Testis (tissue), 2 donors: ENCODE measurements at regions not wholly inside any gene's neighbourhood (a gene's known extent, or its start where the extent isn't known, plus 50 kb on each side); places are given as distances from the start of the nearest gene placed in this dataset.

Experiments
- DNase-seq: peaks from one replicate; pipeline ENCODE4 v3.0.0-alpha.2; 2019
- H3K27ac ChIP-seq, 2 donors: fragments of 200-600 bp; sonication (generic); one replicate each; pipeline ENCODE4 v1.5.1; 2019
- H3K27me3 ChIP-seq: fragments of 200-600 bp; sonication (generic); one replicate; pipeline ENCODE4 v1.5.1; 2019
- H3K36me3 ChIP-seq: fragments of 200-600 bp; sonication (generic); one replicate; pipeline ENCODE4 v1.5.1; 2017; ENCODE audit warnings: low read depth; ENCODE audit errors: missing control alignments
- H3K4me1 ChIP-seq: fragments of 200-600 bp; sonication (generic); one replicate; pipeline ENCODE4 v1.5.1; 2019
- H3K4me3 ChIP-seq, 2 donors: fragments of 200-600 bp; sonication (generic); one replicate each; pipeline ENCODE4 v1.5.1; 2017 to 2019
- H3K9me3 ChIP-seq: fragments of 200-600 bp; sonication (generic); one replicate; pipeline ENCODE4 v1.5.1; 2017
- CTCF ChIP-seq, 3 experiments: fragments of 450-650 bp in 2 of 3; fragments of 200-600 bp in 1 of 3; sonication (generic) in 1 of 3; IDR thresholded peaks; one replicate each; pipeline ENCODE4 v1.5.1; 2016 to 2019; ENCODE audit warnings: antibody characterized with exemption in 3 of 3, mild to moderate bottlenecking in 2 of 3, moderate library complexity in 1 of 3
- POLR2A ChIP-seq: fragments of 450-650 bp; IDR thresholded peaks from one replicate; pipeline ENCODE4 v1.6.1; 2017; ENCODE audit warnings: antibody characterized with exemption, mild to moderate bottlenecking, moderate library complexity
- WGBS, 2 donors: methylation state at CpG; one replicate each; pipeline ENCODE4 v1.1.5; 2018; 5-methylcytosine and 5-hydroxymethylcytosine counted together
- intact Hi-C: fragments of 100-400 bp; cut with DNase I; formaldehyde crosslinking; loops from one replicate; pipeline ENCODE4 v1.15.1; 2023; ENCODE audit warnings: low total_unique reads

DNA sequence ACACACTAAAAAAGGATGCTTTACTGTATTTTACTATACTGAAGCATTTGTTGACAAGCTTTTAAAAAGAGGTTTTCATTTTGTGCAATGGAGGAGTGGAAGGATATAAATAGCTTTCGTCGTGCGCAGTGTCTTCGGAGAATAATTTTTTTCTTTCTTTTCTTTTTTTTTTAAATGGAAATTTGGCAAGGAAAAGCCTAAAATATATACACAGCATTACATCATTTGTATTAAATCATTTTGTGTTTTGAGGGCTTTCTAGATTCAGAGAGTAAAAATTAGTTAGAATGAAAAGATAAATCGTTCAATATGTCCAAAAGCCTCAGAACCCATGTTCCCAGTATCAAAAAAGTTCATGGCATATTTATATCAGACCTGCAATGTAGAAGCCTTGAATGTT, 150.2 kb upstream of the FERD3L start:
- H3K36me3 ChIP-seq = no peaks in the 10 kb centered on the region
- TF ChIP-seq POLR2A = no peak
- TF ChIP-seq CTCF (IDR thresholded peaks at IDR 0.05) = no peak
- no peak overlapping the region for H3K27ac ChIP-seq
- H3K9me3 ChIP-seq = no peaks in the 10 kb centered on the region
- no peak overlapping the region for H3K4me3 ChIP-seq
- DNase-seq = no peak
- intact Hi-C loops = no loop called here
- no peaks in the 10 kb centered on the region for H3K27me3 ChIP-seq
- 81 to 87% methylated on average over 5 of the region's 5 CpGs for WGBS, 2 donors
- no peaks in the 10 kb centered on the region for H3K4me1 ChIP-seq

GRCh38 chr7:19294619-19295018, 149.4 kb upstream of the FERD3L start:
- Histone ChIP-seq H3K27ac (no peak overlapping the region), H3K4me1 (no peaks in the 10 kb centered on the region), H3K4me3 (no peak overlapping the region), H3K36me3 (no peaks in the 10 kb centered on the region), H3K27me3 (no peaks in the 10 kb centered on the region), H3K9me3 (no peaks in the 10 kb centered on the region)
- TF ChIP-seq CTCF (IDR thresholded peaks at IDR 0.05) = no peak
- no peak for TF ChIP-seq POLR2A
- intact Hi-C loops = no loop called here
- WGBS, 2 donors = 53 to 58% methylated on average over 5 of the region's 5 CpGs
- no peak for DNase-seq

DNA sequence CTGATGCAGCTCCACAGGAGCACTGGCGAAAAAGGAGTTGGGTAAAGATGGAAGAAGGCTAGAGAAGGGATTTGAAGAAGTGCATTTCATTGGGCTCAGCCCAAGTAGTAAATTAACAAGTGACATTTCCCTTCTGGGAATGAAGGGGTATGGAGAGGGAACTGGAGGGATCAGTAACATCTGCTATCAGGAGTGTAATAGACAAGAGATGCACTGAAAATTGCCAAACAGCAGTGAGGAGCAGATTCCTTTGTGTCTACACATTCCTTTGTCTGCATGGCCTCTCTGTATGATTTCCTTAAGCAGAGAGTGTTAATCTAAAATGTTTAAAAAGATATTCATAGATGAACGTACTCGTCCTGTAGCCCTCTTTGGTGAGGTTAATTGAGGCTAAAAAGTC, 148.2 kb upstream of the FERD3L start:
- H3K36me3 ChIP-seq = no peaks in the 10 kb centered on the region
- H3K4me1 ChIP-seq = no peaks in the 10 kb centered on the region
- H3K27ac ChIP-seq = no peak overlapping the region
- H3K4me3 ChIP-seq = no peak overlapping the region
- intact Hi-C loops = no loop called here
- H3K9me3 ChIP-seq = no peaks in the 10 kb centered on the region
- no peaks in the 10 kb centered on the region for H3K27me3 ChIP-seq
- TF ChIP-seq POLR2A (no peak), CTCF (IDR thresholded peaks at IDR 0.05) (no peak)
- 78 to 83% methylated on average over 3 of the region's 3 CpGs for WGBS, 2 donors
- no peak for DNase-seq

DNA sequence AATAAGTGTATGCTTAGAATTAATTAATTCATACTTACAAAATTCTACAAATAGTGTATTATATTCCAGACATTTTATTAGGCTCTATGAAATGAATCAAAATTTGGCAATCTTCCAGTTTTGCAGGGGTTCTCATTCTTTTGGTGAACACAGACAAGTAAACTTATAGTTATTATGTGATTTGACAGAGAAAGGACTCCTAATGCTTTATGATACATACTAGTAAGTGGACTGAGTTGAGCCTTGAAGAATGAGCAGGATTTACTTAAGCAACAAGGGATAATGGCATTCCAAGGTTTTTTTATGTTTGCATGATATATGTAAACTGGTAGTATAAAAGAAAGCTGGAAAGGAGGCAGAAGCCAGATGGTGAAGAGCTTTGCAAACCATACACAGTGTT, 145.7 kb upstream of the FERD3L start:
- H3K36me3 ChIP-seq = no peaks in the 10 kb centered on the region
- no peaks in the 10 kb centered on the region for H3K9me3 ChIP-seq
- intact Hi-C loops = no loop called here
- no peaks in the 10 kb centered on the region for H3K27me3 ChIP-seq
- H3K4me1 ChIP-seq = no peaks in the 10 kb centered on the region
- no peak for DNase-seq
- no peak overlapping the region for H3K4me3 ChIP-seq
- no peak for TF ChIP-seq POLR2A
- TF ChIP-seq CTCF (IDR thresholded peaks at IDR 0.05) = no peak
- no peak overlapping the region for H3K27ac ChIP-seq

DNA sequence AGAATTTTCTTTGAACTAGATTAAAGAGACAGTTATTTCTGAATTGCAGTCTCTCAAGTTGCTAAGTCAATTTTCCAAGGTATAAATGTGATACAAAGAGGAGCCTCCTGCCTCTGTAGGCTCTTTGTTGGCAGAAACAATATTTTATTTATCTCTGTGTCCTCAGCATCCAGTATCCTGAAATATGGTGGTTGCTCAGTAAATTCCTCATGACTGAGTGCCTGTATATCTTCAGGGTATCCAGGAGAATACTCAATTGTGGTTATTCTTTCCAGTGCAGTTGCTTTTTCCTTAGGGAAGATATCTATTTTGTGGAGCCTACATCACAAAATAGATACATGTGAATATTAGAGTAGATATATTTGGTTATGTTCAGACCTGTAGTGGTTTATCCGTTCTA, 144.8 kb upstream of the FERD3L start:
- 96 to 100% methylated on average over 1 of the region's 1 CpG for WGBS, 2 donors
- intact Hi-C loops = no loop called here
- Histone ChIP-seq H3K9me3 (no peaks in the 10 kb centered on the region), H3K4me3 (no peak overlapping the region), H3K27ac (no peak overlapping the region), H3K36me3 (no peaks in the 10 kb centered on the region), H3K27me3 (no peaks in the 10 kb centered on the region), H3K4me1 (no peaks in the 10 kb centered on the region)
- DNase-seq = no peak
- TF ChIP-seq CTCF (IDR thresholded peaks at IDR 0.05) (no peak), POLR2A (no peak)
